A673 (cell line): ENCODE measurements at regions not wholly inside any gene's neighbourhood (a gene's known extent, or its start where the extent isn't known, plus 50 kb on each side); places are given as distances from the start of the nearest gene placed in this dataset.

Experiments used
- BruUV-seq: library from RNA; stranded (reverse); fragments of 400-500 nt; replicated peaks from 2 replicates; lab custom pipeline; 2021; lab: Mats Ljungman, UMichigan
- CTCF ChIA-PET: fragments of 300-600 bp; sonication (Branson Sonifier 250); formaldehyde crosslinking; loops from one replicate; lab custom pipeline; 2022; ENCODE audit warnings: antibody characterized with exemption; lab: Charles Lee
- POLR2A ChIA-PET: fragments of 300-600 bp; sonication (Branson Sonifier 250); formaldehyde crosslinking; loops from one replicate; lab custom pipeline; 2022; ENCODE audit warnings: antibody characterized with exemption; ENCODE audit not compliant: low non-redundant PET; lab: Charles Lee
- DNase-seq: peaks from one replicate; pipeline ENCODE4 v3.0.0-alpha.2; 2015; ENCODE audit warnings: low spot score
- H3K27ac ChIP-seq: fragments of 200-600 bp; sonication (generic); 2 replicates; pipeline ENCODE4 v1.5.1; 2016; ENCODE audit warnings: mixed run types, low read depth, mild to moderate bottlenecking, mixed read lengths, antibody characterized with exemption, low read length; ENCODE audit not compliant: poor library complexity, severe bottlenecking
- H3K27me3 ChIP-seq: fragments of 200-600 bp; sonication (generic); replicated peaks from 2 replicates; pipeline ENCODE4 v1.6.1; 2017; ENCODE audit warnings: mixed run types, low read depth, mild to moderate bottlenecking, mixed read lengths, antibody characterized with exemption, low read length; ENCODE audit not compliant: insufficient read depth, poor library complexity
- H3K36me3 ChIP-seq: fragments of 200-600 bp; sonication (generic); 2 replicates; pipeline ENCODE4 v1.6.1; 2016; ENCODE audit warnings: mixed run types, mild to moderate bottlenecking, mixed read lengths, antibody characterized with exemption, low read length; ENCODE audit not compliant: insufficient read depth, poor library complexity, severe bottlenecking
- H3K4me1 ChIP-seq: fragments of 200-600 bp; sonication (generic); 2 replicates; pipeline ENCODE4 v1.6.1; 2017; ENCODE audit warnings: mixed run types, mild to moderate bottlenecking, mixed read lengths, antibody characterized with exemption, low read length; ENCODE audit not compliant: insufficient read depth, poor library complexity, severe bottlenecking
- H3K4me3 ChIP-seq: fragments of 200-600 bp; sonication (generic); 2 replicates; pipeline ENCODE4 v1.5.1; 2016; ENCODE audit warnings: low read depth, mixed run types, mild to moderate bottlenecking, mixed read lengths, low read length; ENCODE audit not compliant: poor library complexity, severe bottlenecking
- H3K9me3 ChIP-seq: fragments of 200-600 bp; sonication (generic); 2 replicates; pipeline ENCODE4 v1.6.1; 2016; ENCODE audit warnings: mixed run types, low read depth, mild to moderate bottlenecking, mixed read lengths, antibody characterized with exemption, low read length; ENCODE audit not compliant: poor library complexity, severe bottlenecking
- EZH2 ChIP-seq: fragments of 200-600 bp; sonication (generic); IDR thresholded peaks from 2 replicates; pipeline ENCODE4 v1.6.1; 2017; ENCODE audit warnings: borderline replicate concordance, low read depth, mild to moderate bottlenecking, mixed read lengths, antibody characterized with exemption, low read length; ENCODE audit not compliant: poor library complexity, severe bottlenecking
- intact Hi-C: fragments of 100-400 bp; cut with micrococcal nuclease; formaldehyde crosslinking; loops from one replicate; pipeline ENCODE4 v1.10.0; 2022; ENCODE audit not compliant: unreplicated experiment
- TF ChIP-seq, protein P1 (sequence below): fragments of 300-800, 200-600 bp; sonication (generic); conservative IDR thresholded peaks from 2 replicates; pipeline ENCODE4 v1.5.1; 2017; ENCODE audit warnings: low read depth, mild to moderate bottlenecking, antibody characterized with exemption, low read length, moderate library complexity, mixed read lengths

- no peaks in the 10 kb centered on the region for H3K27me3 ChIP-seq
- ChIA-PET CTCF (no interaction called here), POLR2A (no interaction called here)
These were observed 324.1 kb upstream of the NT5C1B start for GRCh38 chr2:18913512-18913911.

DNA sequence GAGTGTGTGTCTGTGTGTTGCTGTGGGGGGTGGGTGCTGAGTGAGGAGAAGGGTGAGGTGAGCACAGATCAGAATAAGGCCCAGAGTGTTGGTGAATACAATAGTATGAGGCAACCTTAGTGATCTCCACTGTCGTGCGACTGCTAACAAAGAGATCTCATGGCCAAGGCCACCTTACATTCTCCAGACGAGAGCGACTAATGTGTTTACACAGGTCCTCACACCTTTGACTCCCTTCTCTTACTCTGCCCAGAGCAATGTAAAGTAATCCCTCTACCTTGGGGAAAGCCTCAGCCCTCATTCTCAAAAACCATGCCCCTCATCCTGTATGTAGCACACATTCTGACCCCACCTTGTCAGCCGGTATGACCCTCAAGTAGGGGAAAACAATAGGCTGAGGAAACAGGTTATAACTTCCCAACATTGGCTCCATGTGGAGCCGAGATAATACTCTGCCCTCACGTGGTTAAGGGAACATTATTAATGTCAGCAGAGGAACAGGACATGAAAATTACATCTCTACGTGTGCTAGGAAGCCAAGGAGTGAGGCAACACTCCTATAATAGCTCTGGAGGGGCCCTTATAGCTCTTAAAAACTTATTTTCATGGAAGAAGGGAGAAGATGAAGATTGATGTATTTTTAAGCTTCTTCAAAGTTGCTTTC lies 323.0 kb upstream of the NT5C1B start:
- Histone ChIP-seq H3K36me3 (no peaks in the 10 kb centered on the region), H3K9me3 (no peaks in the 10 kb centered on the region), H3K4me1 (no peaks in the 10 kb centered on the region), H3K27me3 (no peaks in the 10 kb centered on the region), H3K4me3 (no peak overlapping the region), H3K27ac (no peak overlapping the region)
- no TSS peak for BruUV-seq
- intact Hi-C loops: no loop called here
- DNase-seq: no peak
- POLR2A ChIA-PET: no interaction called here
- TF ChIP-seq EZH2: no peak
- TF ChIP-seq, protein P1, sequence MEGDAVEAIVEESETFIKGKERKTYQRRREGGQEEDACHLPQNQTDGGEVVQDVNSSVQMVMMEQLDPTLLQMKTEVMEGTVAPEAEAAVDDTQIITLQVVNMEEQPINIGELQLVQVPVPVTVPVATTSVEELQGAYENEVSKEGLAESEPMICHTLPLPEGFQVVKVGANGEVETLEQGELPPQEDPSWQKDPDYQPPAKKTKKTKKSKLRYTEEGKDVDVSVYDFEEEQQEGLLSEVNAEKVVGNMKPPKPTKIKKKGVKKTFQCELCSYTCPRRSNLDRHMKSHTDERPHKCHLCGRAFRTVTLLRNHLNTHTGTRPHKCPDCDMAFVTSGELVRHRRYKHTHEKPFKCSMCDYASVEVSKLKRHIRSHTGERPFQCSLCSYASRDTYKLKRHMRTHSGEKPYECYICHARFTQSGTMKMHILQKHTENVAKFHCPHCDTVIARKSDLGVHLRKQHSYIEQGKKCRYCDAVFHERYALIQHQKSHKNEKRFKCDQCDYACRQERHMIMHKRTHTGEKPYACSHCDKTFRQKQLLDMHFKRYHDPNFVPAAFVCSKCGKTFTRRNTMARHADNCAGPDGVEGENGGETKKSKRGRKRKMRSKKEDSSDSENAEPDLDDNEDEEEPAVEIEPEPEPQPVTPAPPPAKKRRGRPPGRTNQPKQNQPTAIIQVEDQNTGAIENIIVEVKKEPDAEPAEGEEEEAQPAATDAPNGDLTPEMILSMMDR: no peak
- CTCF ChIA-PET: no interaction called here

More at GRCh38 chr2:18913512-18913911, 324.1 kb upstream of the NT5C1B start:
- H3K9me3 ChIP-seq: no peaks in the 10 kb centered on the region
- H3K4me1 ChIP-seq: no peaks in the 10 kb centered on the region
- TF ChIP-seq EZH2: no peak
- H3K36me3 ChIP-seq: no peaks in the 10 kb centered on the region
- intact Hi-C loops: no loop called here
- no peak for DNase-seq
- BruUV-seq: no TSS peak
- no peak overlapping the region for H3K4me3 ChIP-seq
- no peak overlapping the region for H3K27ac ChIP-seq

GRCh38 chr2:18911416-18911815 lies 322.0 kb upstream of the NT5C1B start:
- no peaks in the 10 kb centered on the region for H3K36me3 ChIP-seq
- H3K27ac ChIP-seq: no peak overlapping the region
- H3K4me3 ChIP-seq: no peak overlapping the region
- no TSS peak for BruUV-seq
- intact Hi-C loops: no loop called here
- DNase-seq: no peak
- no peak for TF ChIP-seq EZH2
- TF ChIP-seq, protein P1: no peak
- ChIA-PET CTCF (no interaction called here), POLR2A (no interaction called here)
- H3K4me1 ChIP-seq: no peaks in the 10 kb centered on the region
- no peaks in the 10 kb centered on the region for H3K27me3 ChIP-seq
- no peaks in the 10 kb centered on the region for H3K9me3 ChIP-seq

DNA sequence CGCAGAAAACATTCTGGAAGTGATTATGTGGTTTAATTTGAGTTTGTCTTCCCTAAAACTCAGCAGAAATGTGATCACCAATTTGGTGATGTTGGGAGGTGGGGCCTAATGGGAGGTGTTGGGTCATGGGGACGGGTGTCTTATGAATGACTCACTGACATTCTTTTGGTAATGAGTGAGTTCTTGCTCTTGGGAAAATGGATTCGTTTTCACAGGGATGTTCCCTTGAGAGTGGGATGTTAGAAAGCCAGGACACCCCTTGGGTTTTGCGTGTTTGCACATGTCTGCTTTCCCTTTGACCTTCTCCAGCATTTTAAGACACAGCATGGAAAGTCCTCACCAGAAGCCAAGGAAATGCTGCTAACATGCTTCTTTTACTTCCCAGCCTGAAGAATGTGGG lies 321.5 kb upstream of the NT5C1B start:
- intact Hi-C loops: no loop called here
- BruUV-seq: no TSS peak
- POLR2A ChIA-PET: no interaction called here
- Histone ChIP-seq H3K4me3 (no peak overlapping the region), H3K9me3 (no peaks in the 10 kb centered on the region), H3K27me3 (no peaks in the 10 kb centered on the region), H3K4me1 (no peaks in the 10 kb centered on the region), H3K36me3 (no peaks in the 10 kb centered on the region), H3K27ac (no peak overlapping the region)
- peak; percentile 9 for DNase-seq
- CTCF ChIA-PET: no interaction called here
- no peak for TF ChIP-seq EZH2
- TF ChIP-seq, protein P1: no peak
